HEK293T (cell line): ENCODE measurements at regions not wholly inside any gene's neighbourhood (a gene's known extent, or its start where the extent isn't known, plus 50 kb on each side); places are given as distances from the start of the nearest gene placed in this dataset.

ENCODE experiments used
- CTCF ChIA-PET: fragments of 350-600 bp; formaldehyde crosslinking; extraction: SDS; loops from one replicate; lab custom pipeline; 2021; ENCODE audit warnings: antibody characterized with exemption, inconsistent platforms; lab: Yijun Ruan, JAX
- POLR2A ChIA-PET: fragments of 350-600 bp; formaldehyde crosslinking; extraction: SDS; loops from one replicate; lab custom pipeline; 2020; ENCODE audit warnings: antibody characterized with exemption, inconsistent platforms; lab: Yijun Ruan, JAX
- DNase-seq: peaks from one replicate; pipeline ENCODE4 v3.0.0; 2012; ENCODE audit warnings: mixed read lengths; ENCODE audit errors: extremely low spot score
- ARNT ChIP-seq: fragments of 450-650 bp; IDR thresholded peaks from 2 replicates; pipeline ENCODE4 v1.6.1; 2017; ENCODE audit warnings: mild to moderate bottlenecking
- BHLHE40 ChIP-seq: fragments of 450-650 bp; IDR thresholded peaks from 2 replicates; pipeline ENCODE4 v1.6.1; 2016; ENCODE audit warnings: mild to moderate bottlenecking, moderate library complexity, borderline replicate concordance
- CTBP1 ChIP-seq: fragments of 450-650 bp; IDR thresholded peaks from 2 replicates; pipeline ENCODE4 v1.6.1; 2016; ENCODE audit warnings: borderline replicate concordance
- ELF4 ChIP-seq: fragments of 450-650 bp; IDR thresholded peaks from 2 replicates; pipeline ENCODE4 v1.6.1; 2017; ENCODE audit warnings: antibody characterized with exemption
- FOXA1 ChIP-seq: fragments of 450-650 bp; IDR thresholded peaks from 2 replicates; pipeline ENCODE4 v1.6.1; 2016; ENCODE audit warnings: mild to moderate bottlenecking
- FOXK2 ChIP-seq: fragments of 450-650 bp; IDR thresholded peaks from 2 replicates; pipeline ENCODE4 v1.6.1; 2016; ENCODE audit warnings: mild to moderate bottlenecking
- FOXM1 ChIP-seq: fragments of 450-650 bp; IDR thresholded peaks from 2 replicates; pipeline ENCODE4 v1.6.1; 2017; ENCODE audit warnings: mild to moderate bottlenecking, borderline replicate concordance
- HDGF ChIP-seq: fragments of 450-650 bp; IDR thresholded peaks from 2 replicates; pipeline ENCODE4 v1.6.1; 2017; ENCODE audit warnings: antibody characterized with exemption, borderline replicate concordance
- L3MBTL2 ChIP-seq: fragments of 450-650 bp; conservative IDR thresholded peaks from 2 replicates; pipeline ENCODE4 v1.6.1; 2016; ENCODE audit warnings: mild to moderate bottlenecking
- LEF1 ChIP-seq: fragments of 450-650 bp; IDR thresholded peaks from 2 replicates; pipeline ENCODE4 v1.6.1; 2017; ENCODE audit warnings: mild to moderate bottlenecking, borderline replicate concordance
- NFRKB ChIP-seq: fragments of 450-650 bp; IDR thresholded peaks from 2 replicates; pipeline ENCODE4 v1.6.1; 2016; ENCODE audit warnings: mild to moderate bottlenecking, moderate library complexity
- PKNOX1 ChIP-seq: fragments of 450-650 bp; IDR thresholded peaks from 2 replicates; pipeline ENCODE4 v1.6.1; 2016
- SP1 ChIP-seq: fragments of 450-650 bp; IDR thresholded peaks from 2 replicates; pipeline ENCODE4 v1.6.1; 2017
- SUZ12 ChIP-seq: fragments of 450-650 bp; IDR thresholded peaks from 2 replicates; pipeline ENCODE4 v1.6.1; 2016; ENCODE audit warnings: mild to moderate bottlenecking
- TARDBP ChIP-seq: fragments of 450-650 bp; IDR thresholded peaks from 2 replicates; pipeline ENCODE4 v1.6.1; 2016
- ZNF384 ChIP-seq: fragments of 450-650 bp; IDR thresholded peaks from 2 replicates; pipeline ENCODE4 v1.6.1; 2016

- no peak for DNase-seq
- CTCF ChIA-PET: no interaction called here
- TF ChIP-seq ZNF384 (no peak), FOXK2 (no peak), ARNT (no peak), ELF4 (no peak), LEF1 (no peak)
- POLR2A ChIA-PET: no interaction called here
Observed at GRCh38 chr3:66165660-66166059, 55.1 kb upstream of the SLC25A26 start.

- ChIA-PET POLR2A (no interaction called here), CTCF (no interaction called here)
- DNase-seq: no peak
- TF ChIP-seq LEF1 (no peak), NFRKB (no peak), CTBP1 (no peak), L3MBTL2 (no peak), TARDBP (no peak), BHLHE40 (no peak), SUZ12 (no peak), PKNOX1 (no peak), FOXM1 (no peak), ELF4 (no peak)
Observed at GRCh38 chr3:66164155-66164554, 56.6 kb upstream of the SLC25A26 start.

GRCh38 chr3:66163222-66163621, 57.6 kb upstream of the SLC25A26 start:
- TF ChIP-seq ELF4: no peak
- TF ChIP-seq NFRKB: no peak
- TF ChIP-seq FOXM1: no peak
- no peak for TF ChIP-seq HDGF
- no peak for TF ChIP-seq SP1
- no peak for TF ChIP-seq ARNT
- TF ChIP-seq TARDBP: no peak
- no peak for TF ChIP-seq CTBP1
- TF ChIP-seq FOXA1: no peak
- TF ChIP-seq FOXK2: no peak
- TF ChIP-seq LEF1: no peak
- TF ChIP-seq PKNOX1: no peak
- no peak for TF ChIP-seq BHLHE40
- TF ChIP-seq ZNF384: no peak
- ChIA-PET CTCF (no interaction called here), POLR2A (no interaction called here)
- DNase-seq: no peak

- ChIA-PET CTCF (no interaction called here), POLR2A (no interaction called here)
- TF ChIP-seq LEF1: no peak
- TF ChIP-seq FOXK2: no peak
- DNase-seq: no peak
Observed at GRCh38 chr3:66162766-66163165, 58.0 kb upstream of the SLC25A26 start.

GRCh38 chr3:66158933-66159683, 61.7 kb upstream of the SLC25A26 start:
- ChIA-PET CTCF (no interaction called here), POLR2A (no interaction called here)
- no peak for DNase-seq
- TF ChIP-seq NFRKB: no peak
- TF ChIP-seq L3MBTL2: no peak
- no peak for TF ChIP-seq ARNT
- TF ChIP-seq SP1: no peak
- no peak for TF ChIP-seq FOXM1

- TF ChIP-seq CTBP1: no peak
- no peak for TF ChIP-seq ELF4
- no peak for TF ChIP-seq FOXK2
- no peak for TF ChIP-seq LEF1
- no peak for TF ChIP-seq PKNOX1
- TF ChIP-seq SP1: no peak
- TF ChIP-seq ZNF384: peak; percentile 84
- TF ChIP-seq FOXM1: no peak
- no peak for TF ChIP-seq ARNT
- no peak for TF ChIP-seq HDGF
- TF ChIP-seq NFRKB: no peak
- TF ChIP-seq FOXA1: peak; percentile 35; the same call in 1 of the 2 replicates
- no peak for TF ChIP-seq SUZ12
- TF ChIP-seq L3MBTL2: no peak
- no peak for TF ChIP-seq TARDBP
- no peak for DNase-seq
- CTCF ChIA-PET: interaction anchor here (0.6 to 1.9 kb wide), 3 partner anchors 16 to 192 kb away, joined by 3 to 5 read pairs (median 3); no protein-coding TSS in a partner anchor
- POLR2A ChIA-PET: no interaction called here
Observed at GRCh38 chr3:66154444-66154861, 66.3 kb upstream of the SLC25A26 start.
